ENCODE measurements at regions not wholly inside any gene's neighbourhood (a gene's known extent, or its start where the extent isn't known, plus 50 kb on each side); places are given as distances from the start of the nearest gene placed in this dataset.
"Not testable (repeated sequence)": the region's sequence is repeated elsewhere in the genome, so short reads cannot be mapped to it uniquely, and the experiment has no call there.

DNA sequence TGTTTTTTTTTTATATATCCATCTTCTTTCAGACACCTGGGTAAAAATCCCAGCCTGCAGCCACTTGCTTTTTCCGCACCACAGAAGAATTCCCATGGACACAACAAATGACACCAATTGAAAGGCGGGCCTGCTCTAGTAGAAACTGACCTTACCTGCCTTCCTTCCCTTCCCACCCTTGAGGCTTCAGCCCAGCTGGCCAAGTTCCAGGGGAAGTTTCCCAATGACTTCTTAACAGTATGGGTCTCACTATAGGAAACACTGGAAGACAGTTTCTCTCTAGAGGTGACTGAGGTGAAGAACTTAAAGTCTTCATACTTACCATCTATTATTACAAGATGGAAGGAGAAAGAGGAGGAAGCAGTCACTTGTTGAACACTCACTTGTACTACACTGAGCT lies 714.2 kb upstream of the NR2F2 start:
- in situ Hi-C loops (cut with HindIII; ENCODE audit: low pct_unique_long_range_greater_than_20kb, low sequenced_read_pairs), result no loop called here
- TF ChIP-seq JUND (IDR thresholded peaks at IDR 0.05; ENCODE audit: low read depth), result no peak
- no peak for DNase-seq (ENCODE audit: low read depth in 1 of 2, low spot score in 1 of 2)

- in situ Hi-C loops (cut with HindIII; ENCODE audit: low pct_unique_long_range_greater_than_20kb, low sequenced_read_pairs), result no loop called here
- DNase-seq (ENCODE audit: low read depth in 1 of 2, low spot score in 1 of 2), result no peak
- no peak for TF ChIP-seq JUND (IDR thresholded peaks at IDR 0.05; ENCODE audit: low read depth)
Measured at GRCh38 chr15:95620934-95621579, 709.4 kb upstream of the NR2F2 start.

DNA sequence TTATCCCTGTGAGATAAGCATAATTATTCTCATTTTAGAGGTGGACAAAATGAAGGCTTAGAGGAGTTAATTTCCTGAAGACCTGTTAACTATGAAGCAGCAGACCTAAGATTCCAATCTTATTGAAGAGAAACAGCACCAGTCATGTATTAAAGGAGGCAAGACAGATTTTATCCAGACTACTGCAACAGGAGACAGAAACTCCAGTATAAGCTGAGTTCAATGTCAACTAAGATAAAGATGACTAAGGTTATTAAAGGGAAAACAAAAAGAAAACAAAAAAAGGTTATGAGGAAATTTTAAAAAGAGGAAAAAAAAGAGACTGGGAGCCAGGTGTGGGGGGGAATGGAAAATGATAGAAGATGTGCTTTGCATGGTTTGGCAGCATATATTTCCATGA lies 707.7 kb upstream of the NR2F2 start:
- TF ChIP-seq JUND (IDR thresholded peaks at IDR 0.05; ENCODE audit: low read depth), result no peak
- no peak for DNase-seq (ENCODE audit: low read depth in 1 of 2, low spot score in 1 of 2)
- in situ Hi-C loops (cut with HindIII; ENCODE audit: low pct_unique_long_range_greater_than_20kb, low sequenced_read_pairs), result no loop called here

DNA sequence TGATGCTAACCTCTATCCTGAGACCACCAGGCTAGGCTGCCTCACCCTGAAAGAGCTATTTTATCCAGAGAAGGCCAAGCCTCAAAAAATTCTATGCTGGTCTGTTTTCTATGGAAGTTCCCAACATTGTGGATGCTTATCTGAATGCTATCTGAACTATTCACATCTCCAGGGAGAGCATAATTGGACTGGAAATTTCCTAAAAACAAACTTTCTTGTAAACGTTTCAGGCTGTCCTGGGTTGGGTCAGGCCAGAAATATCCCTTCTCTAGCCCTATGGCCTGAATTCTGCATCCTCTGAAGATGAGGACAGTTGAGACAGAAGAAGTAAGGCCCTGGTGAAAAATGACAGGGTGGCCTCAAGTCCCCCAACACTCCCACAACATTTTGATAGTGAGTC lies 706.4 kb upstream of the NR2F2 start:
- no peak for DNase-seq (ENCODE audit: low read depth in 1 of 2, low spot score in 1 of 2)
- in situ Hi-C loops (cut with HindIII; ENCODE audit: low pct_unique_long_range_greater_than_20kb, low sequenced_read_pairs), result no loop called here
- TF ChIP-seq JUND (IDR thresholded peaks at IDR 0.05; ENCODE audit: low read depth), result no peak

DNA sequence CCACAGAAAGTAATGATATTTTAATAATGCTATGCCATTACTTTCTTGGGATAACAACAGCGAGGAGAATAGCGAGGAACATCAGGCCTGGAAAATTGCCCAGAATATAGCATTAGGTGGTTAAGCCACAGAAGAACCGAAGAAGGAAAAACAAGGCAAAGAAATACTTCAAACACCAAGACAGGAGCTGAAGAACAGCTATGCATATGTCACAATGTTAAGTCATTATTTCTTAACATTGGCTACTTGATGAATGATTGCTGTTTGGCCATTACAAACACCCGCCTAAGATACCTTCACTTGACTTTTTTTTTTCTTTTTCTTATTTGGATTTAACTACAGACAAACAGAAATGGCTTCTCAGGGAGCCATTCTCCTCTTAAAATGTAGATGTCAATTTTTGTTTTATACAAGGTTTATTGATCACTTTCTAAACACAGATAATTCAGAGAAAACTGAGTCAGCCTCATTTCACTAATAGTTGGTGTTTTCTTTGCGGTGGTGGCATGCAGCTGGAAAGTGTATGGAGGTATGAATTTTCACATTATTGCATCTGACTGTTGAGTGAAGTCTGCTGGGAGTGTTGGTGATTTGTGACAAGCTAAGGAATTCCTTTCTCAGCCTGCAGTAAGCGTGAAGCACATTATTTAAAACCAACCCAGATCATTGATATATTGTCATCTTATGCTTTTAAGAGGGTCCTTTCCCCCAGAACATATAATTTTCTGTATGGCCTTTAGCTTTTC lies 705.7 kb upstream of the NR2F2 start:
- no peak for DNase-seq (ENCODE audit: low read depth in 1 of 2, low spot score in 1 of 2)
- TF ChIP-seq JUND (IDR thresholded peaks at IDR 0.05; ENCODE audit: low read depth), result no peak
- in situ Hi-C loops (cut with HindIII; ENCODE audit: low pct_unique_long_range_greater_than_20kb, low sequenced_read_pairs), result no loop called here

DNA sequence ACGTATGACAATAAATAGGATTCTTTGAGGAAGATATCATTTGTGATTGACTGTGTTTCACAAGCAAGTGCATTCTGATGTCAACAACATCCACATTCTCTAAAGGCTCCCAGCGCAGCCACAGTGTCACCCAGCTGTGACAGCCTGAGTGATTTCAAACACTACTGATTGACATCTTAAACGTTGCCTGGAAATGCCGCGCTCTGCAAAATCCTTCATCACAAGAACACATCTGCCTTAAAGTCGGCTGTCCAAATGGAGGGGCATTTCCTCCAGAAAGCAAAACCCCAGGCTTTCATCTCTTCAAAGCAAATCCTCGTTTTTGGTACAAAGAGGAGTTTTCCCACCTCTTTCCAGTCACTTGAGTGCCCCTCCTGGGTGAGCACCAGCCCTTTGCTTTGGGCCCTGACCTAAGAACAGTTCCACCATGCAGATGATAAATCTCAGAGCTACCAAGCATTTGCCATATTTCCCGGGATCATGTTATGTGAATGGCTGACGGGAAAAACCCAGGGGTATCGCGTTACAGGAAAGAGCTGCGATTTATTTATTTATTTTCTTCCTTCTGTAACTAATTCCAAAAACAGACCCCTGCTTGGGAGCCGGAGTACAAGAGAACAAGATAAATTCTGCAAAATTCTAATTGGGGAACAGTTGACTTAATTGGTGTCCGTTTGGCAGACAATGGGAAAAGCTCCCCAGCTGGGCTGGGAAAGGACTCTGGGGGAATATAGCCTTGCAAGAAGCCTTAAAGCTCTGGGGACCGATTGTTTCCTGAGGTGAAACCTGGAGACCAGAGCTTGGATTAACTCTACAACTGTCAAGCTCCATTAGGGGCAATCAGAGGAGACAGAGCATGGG lies 703.8 kb upstream of the NR2F2 start:
- in situ Hi-C loops (cut with HindIII; ENCODE audit: low pct_unique_long_range_greater_than_20kb, low sequenced_read_pairs), result no loop called here
- TF ChIP-seq JUND (IDR thresholded peaks at IDR 0.05; ENCODE audit: low read depth), result no peak
- DNase-seq (ENCODE audit: low read depth in 1 of 2, low spot score in 1 of 2), result no peak

GRCh38 chr15:95629503-95630168 lies 700.9 kb upstream of the NR2F2 start:
- in situ Hi-C loops (cut with HindIII; ENCODE audit: low pct_unique_long_range_greater_than_20kb, low sequenced_read_pairs), result no loop called here
- no peak for TF ChIP-seq JUND (IDR thresholded peaks at IDR 0.05; ENCODE audit: low read depth)
- DNase-seq (ENCODE audit: low read depth in 1 of 2, low spot score in 1 of 2), result no peak

GRCh38 chr15:95630683-95631082 lies 699.8 kb upstream of the NR2F2 start:
- DNase-seq (ENCODE audit: low read depth in 1 of 2, low spot score in 1 of 2), result no peak
- no peak for TF ChIP-seq JUND (IDR thresholded peaks at IDR 0.05; ENCODE audit: low read depth)
- in situ Hi-C loops (cut with HindIII; ENCODE audit: low pct_unique_long_range_greater_than_20kb, low sequenced_read_pairs), result no loop called here

GRCh38 chr15:95635666-95636065 lies 694.8 kb upstream of the NR2F2 start:
- TF ChIP-seq JUND (IDR thresholded peaks at IDR 0.05; ENCODE audit: low read depth), result no peak
- DNase-seq (ENCODE audit: low read depth in 1 of 2, low spot score in 1 of 2), result no peak
- in situ Hi-C loops (cut with HindIII; ENCODE audit: low pct_unique_long_range_greater_than_20kb, low sequenced_read_pairs), result no loop called here

GRCh38 chr15:95636107-95636506 lies 694.4 kb upstream of the NR2F2 start:
- in situ Hi-C loops (cut with HindIII; ENCODE audit: low pct_unique_long_range_greater_than_20kb, low sequenced_read_pairs), result no loop called here
- DNase-seq (ENCODE audit: low read depth in 1 of 2, low spot score in 1 of 2), result no peak
- TF ChIP-seq JUND (IDR thresholded peaks at IDR 0.05; ENCODE audit: low read depth), result no peak

GRCh38 chr15:95637234-95637633 lies 693.3 kb upstream of the NR2F2 start:
- DNase-seq (ENCODE audit: low read depth in 1 of 2, low spot score in 1 of 2); in situ Hi-C loops (cut with HindIII; ENCODE audit: low pct_unique_long_range_greater_than_20kb, low sequenced_read_pairs): not testable (repeated sequence)

DNA sequence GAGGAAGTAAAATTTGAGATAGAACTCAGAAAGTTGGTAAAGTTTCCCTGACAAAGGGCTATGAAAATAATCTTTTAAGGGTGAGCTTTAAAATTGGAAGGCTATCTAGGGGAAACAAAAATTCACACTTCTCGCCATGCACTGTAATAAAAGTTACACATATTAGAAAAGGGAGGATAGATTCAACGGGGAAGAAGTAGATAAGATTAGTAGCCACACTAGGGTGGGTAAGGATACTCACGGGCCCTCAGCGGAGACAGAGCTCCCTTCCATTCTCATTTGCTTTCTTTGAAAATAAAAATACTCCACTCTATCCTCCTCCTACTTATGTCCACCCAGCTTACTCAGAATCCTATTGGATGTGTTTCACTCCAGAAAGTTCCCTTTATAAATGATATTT lies 691.3 kb upstream of the NR2F2 start:
- TF ChIP-seq JUND (IDR thresholded peaks at IDR 0.05; ENCODE audit: low read depth), result no peak
- no peak for DNase-seq (ENCODE audit: low read depth in 1 of 2, low spot score in 1 of 2)
- in situ Hi-C loops (cut with HindIII; ENCODE audit: low pct_unique_long_range_greater_than_20kb, low sequenced_read_pairs), result no loop called here

All from T47D (cell line).